ENCODE measurements at regions not wholly inside any gene's neighbourhood (a gene's known extent, or its start where the extent isn't known, plus 50 kb on each side); places are given as distances from the start of the nearest gene placed in this dataset.
"Not testable (repeated sequence)": the region's sequence is repeated elsewhere in the genome, so short reads cannot be mapped to it uniquely, and the experiment has no call there.

DNA sequence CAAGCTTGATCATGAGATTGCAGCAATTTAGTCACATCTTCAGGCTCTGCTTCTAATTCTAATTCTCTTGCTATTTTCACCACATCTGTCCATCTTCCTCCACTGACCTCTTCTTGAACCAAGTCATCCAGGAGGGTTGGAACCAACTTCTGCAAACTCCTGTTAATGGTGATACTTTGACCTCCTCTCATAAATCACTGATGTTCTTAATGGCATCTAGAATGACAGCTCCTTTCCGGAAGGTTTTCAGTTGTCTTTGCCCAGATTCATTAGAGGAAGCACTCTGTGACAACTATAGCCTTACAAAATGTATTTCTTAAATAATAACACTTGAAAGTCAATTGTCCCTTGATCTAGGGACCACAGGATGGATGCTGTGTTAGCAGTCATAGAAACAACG lies 136.2 kb downstream of the IGLL1 start:
- TF ChIP-seq POLR2A (IDR thresholded peaks at IDR 0.05; ENCODE audit: low read length); MYC (IDR thresholded peaks at IDR 0.05; ENCODE audit: borderline replicate concordance, low read length); RARB (CRISPR knock-in tag; IDR thresholded peaks at IDR 0.05); KDM5A (IDR thresholded peaks at IDR 0.05); CHD2 (IDR thresholded peaks at IDR 0.05; ENCODE audit: low read length, partially characterized antibody); RNF2 (IDR thresholded peaks at IDR 0.05; ENCODE audit: borderline replicate concordance, low read depth); RCOR1 (IDR thresholded peaks at IDR 0.05; ENCODE audit: low read depth, low read length): not testable (repeated sequence)
- TF ChIP-seq, protein P1, sequence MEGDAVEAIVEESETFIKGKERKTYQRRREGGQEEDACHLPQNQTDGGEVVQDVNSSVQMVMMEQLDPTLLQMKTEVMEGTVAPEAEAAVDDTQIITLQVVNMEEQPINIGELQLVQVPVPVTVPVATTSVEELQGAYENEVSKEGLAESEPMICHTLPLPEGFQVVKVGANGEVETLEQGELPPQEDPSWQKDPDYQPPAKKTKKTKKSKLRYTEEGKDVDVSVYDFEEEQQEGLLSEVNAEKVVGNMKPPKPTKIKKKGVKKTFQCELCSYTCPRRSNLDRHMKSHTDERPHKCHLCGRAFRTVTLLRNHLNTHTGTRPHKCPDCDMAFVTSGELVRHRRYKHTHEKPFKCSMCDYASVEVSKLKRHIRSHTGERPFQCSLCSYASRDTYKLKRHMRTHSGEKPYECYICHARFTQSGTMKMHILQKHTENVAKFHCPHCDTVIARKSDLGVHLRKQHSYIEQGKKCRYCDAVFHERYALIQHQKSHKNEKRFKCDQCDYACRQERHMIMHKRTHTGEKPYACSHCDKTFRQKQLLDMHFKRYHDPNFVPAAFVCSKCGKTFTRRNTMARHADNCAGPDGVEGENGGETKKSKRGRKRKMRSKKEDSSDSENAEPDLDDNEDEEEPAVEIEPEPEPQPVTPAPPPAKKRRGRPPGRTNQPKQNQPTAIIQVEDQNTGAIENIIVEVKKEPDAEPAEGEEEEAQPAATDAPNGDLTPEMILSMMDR (IDR thresholded peaks at IDR 0.05): not testable (repeated sequence)
- TF ChIP-seq, protein P2, sequence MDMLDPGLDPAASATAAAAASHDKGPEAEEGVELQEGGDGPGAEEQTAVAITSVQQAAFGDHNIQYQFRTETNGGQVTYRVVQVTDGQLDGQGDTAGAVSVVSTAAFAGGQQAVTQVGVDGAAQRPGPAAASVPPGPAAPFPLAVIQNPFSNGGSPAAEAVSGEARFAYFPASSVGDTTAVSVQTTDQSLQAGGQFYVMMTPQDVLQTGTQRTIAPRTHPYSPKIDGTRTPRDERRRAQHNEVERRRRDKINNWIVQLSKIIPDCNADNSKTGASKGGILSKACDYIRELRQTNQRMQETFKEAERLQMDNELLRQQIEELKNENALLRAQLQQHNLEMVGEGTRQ (IDR thresholded peaks at IDR 0.05): not testable (repeated sequence)
- TF ChIP-seq, protein P3, sequence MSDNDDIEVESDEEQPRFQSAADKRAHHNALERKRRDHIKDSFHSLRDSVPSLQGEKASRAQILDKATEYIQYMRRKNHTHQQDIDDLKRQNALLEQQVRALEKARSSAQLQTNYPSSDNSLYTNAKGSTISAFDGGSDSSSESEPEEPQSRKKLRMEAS (IDR thresholded peaks at IDR 0.05): not testable (repeated sequence)
- TF ChIP-seq, protein P4, sequence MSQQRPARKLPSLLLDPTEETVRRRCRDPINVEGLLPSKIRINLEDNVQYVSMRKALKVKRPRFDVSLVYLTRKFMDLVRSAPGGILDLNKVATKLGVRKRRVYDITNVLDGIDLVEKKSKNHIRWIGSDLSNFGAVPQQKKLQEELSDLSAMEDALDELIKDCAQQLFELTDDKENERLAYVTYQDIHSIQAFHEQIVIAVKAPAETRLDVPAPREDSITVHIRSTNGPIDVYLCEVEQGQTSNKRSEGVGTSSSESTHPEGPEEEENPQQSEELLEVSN (IDR thresholded peaks at IDR 0.05; ENCODE audit: borderline replicate concordance, low read depth): not testable (repeated sequence)

All from A549 (cell line).